Endothelial cell (in vitro differentiated cells): ENCODE measurements at regions not wholly inside any gene's neighbourhood (a gene's known extent, or its start where the extent isn't known, plus 50 kb on each side); places are given as distances from the start of the nearest gene placed in this dataset.
A peak's percentile ranks its signal among the peaks of the same experiment; 100 is the strongest.

Experiments used
- DNase-seq: peaks from one replicate; pipeline ENCODE4 v3.0.0; 2021; ENCODE audit warnings: low spot score
- H3K27ac Mint-ChIP-seq: one replicate; pipeline ENCODE4 v1.8.0; 2021; ENCODE audit warnings: mixed read lengths, inconsistent platforms; ENCODE audit not compliant: unreplicated experiment
- H3K27me3 Mint-ChIP-seq: one replicate; pipeline ENCODE4 v1.8.0; 2021; ENCODE audit warnings: mild to moderate bottlenecking, moderate library complexity, mixed read lengths, inconsistent platforms; ENCODE audit not compliant: unreplicated experiment
- H3K36me3 Mint-ChIP-seq: one replicate; pipeline ENCODE4 v1.8.0; 2021; ENCODE audit warnings: mild to moderate bottlenecking, low read depth, mixed read lengths, inconsistent platforms; ENCODE audit not compliant: unreplicated experiment
- H3K4me1 Mint-ChIP-seq: one replicate; pipeline ENCODE4 v1.8.0; 2021; ENCODE audit warnings: mild to moderate bottlenecking, mixed read lengths, inconsistent platforms; ENCODE audit not compliant: unreplicated experiment
- H3K4me3 Mint-ChIP-seq: one replicate; pipeline ENCODE4 v1.8.0; 2021; ENCODE audit warnings: mild to moderate bottlenecking, mixed read lengths, inconsistent platforms; ENCODE audit not compliant: unreplicated experiment
- H3K9me3 Mint-ChIP-seq: one replicate; pipeline ENCODE4 v1.8.0; 2021; ENCODE audit warnings: mixed read lengths, inconsistent platforms; ENCODE audit not compliant: unreplicated experiment
- TF ChIP-seq, protein P1 (sequence below): fragments of 200-600 bp; sonication (generic); IDR thresholded peaks from one replicate; pipeline ENCODE4 v1.5.0; 2021; ENCODE audit warnings: antibody characterized with exemption; ENCODE audit not compliant: unreplicated experiment

DNA sequence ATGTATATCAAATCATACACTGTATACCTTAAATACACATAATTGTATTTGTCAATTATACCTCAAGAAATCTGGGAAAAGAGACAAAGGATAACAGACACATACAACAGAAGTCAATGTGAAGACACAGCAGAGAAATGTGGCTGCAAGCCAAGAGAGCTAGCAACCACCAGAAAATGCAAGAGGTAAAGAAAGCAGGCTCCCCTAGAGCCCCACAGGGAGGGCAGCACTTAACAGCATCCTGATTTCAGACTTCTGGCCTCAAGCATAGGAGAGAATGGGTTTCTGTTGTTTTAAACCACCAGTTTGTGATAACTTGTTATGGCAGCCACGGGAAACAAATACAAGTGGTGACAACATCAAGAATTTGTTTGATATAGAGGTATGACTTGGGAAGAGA lies 1197.2 kb downstream of the SORCS1 start:
- Mint-ChIP-seq H3K27me3 (no peaks in the 10 kb centered on the region), H3K4me3 (no peak overlapping the region), H3K27ac (no peak overlapping the region), H3K36me3 (no peaks in the 10 kb centered on the region), H3K4me1 (peaks cover 15% of the 10 kb centered on the region), H3K9me3 (no peaks in the 10 kb centered on the region)
- no peak for DNase-seq
- TF ChIP-seq, protein P1, sequence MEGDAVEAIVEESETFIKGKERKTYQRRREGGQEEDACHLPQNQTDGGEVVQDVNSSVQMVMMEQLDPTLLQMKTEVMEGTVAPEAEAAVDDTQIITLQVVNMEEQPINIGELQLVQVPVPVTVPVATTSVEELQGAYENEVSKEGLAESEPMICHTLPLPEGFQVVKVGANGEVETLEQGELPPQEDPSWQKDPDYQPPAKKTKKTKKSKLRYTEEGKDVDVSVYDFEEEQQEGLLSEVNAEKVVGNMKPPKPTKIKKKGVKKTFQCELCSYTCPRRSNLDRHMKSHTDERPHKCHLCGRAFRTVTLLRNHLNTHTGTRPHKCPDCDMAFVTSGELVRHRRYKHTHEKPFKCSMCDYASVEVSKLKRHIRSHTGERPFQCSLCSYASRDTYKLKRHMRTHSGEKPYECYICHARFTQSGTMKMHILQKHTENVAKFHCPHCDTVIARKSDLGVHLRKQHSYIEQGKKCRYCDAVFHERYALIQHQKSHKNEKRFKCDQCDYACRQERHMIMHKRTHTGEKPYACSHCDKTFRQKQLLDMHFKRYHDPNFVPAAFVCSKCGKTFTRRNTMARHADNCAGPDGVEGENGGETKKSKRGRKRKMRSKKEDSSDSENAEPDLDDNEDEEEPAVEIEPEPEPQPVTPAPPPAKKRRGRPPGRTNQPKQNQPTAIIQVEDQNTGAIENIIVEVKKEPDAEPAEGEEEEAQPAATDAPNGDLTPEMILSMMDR, result no peak

DNA sequence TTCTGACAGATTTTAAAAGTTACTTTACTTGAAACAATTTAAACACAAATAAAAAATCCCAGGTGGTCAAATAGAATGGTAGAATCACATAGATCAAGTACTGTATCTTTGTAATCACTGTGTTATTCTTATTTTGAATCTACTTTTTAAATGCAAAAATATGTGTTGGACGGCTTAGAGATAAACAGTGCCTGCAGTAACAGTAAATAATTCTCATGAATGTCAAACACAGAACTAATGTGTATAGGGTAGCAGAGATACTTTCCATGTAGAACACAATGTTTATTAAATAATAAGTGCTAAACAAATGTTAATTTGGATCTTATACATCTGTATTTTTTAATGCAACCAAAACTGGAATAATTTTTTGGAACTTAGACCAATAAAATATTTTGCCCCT lies 1199.4 kb downstream of the SORCS1 start:
- Mint-ChIP-seq H3K9me3 (no peaks in the 10 kb centered on the region), H3K27ac (no peak overlapping the region), H3K4me1 (peaks cover 12% of the 10 kb centered on the region), H3K36me3 (no peaks in the 10 kb centered on the region), H3K27me3 (no peaks in the 10 kb centered on the region), H3K4me3 (no peak overlapping the region)
- DNase-seq, result no peak
- TF ChIP-seq, protein P1, result no peak

DNA sequence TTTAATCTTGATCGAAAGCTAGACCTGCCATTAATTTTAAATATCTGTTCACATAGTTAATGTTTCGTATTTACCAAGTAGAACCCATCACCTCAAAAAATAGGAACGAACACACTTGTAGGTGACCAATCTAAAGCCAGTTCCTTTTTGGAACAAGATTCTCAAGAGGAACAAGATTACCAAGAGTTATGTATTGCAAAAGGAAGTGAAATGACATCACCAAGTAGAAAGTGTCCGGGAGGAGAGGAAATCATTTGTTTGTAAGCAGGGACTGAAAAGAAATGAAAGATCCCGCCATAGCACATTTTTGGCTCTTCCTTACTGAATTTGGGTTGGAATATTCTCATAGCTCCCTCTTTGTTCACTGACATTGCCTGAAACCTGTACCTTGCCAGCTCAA lies 1200.5 kb downstream of the SORCS1 start:
- no peaks in the 10 kb centered on the region for H3K36me3 Mint-ChIP-seq
- H3K27me3 Mint-ChIP-seq, result no peaks in the 10 kb centered on the region
- TF ChIP-seq, protein P1, result no peak
- DNase-seq, result no peak
- no peaks in the 10 kb centered on the region for H3K9me3 Mint-ChIP-seq
- H3K4me1 Mint-ChIP-seq, result peaks cover 7% of the 10 kb centered on the region
- peak overlapping the region; percentile 87 for H3K27ac Mint-ChIP-seq
- no peak overlapping the region for H3K4me3 Mint-ChIP-seq

DNA sequence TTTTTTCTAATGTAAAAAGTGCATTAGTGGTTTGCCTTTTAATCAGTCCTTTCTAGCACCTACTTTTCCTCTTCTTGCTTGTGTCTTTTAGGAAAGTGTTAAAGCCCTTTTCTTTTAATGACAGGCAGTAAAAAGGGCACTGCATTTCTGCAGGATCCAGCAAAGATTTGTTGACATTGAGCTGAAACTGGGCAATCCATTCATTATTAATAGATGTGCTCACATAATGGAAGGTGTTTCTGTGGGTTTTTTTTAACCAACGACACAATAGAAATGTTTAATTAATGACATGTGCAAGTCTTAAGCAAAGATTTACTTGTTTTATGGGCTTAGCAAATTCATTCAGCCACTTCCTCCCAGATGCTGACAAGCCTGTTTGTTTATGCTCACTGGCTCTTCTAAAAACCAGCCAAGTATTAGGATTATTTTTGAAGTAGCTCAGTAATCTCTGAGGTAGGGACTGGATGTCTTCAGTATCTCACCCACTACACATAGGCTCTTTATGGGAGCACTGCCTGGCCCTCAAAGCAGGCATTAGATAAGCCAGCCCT lies 1201.1 kb downstream of the SORCS1 start:
- Mint-ChIP-seq H3K9me3 (no peaks in the 10 kb centered on the region), H3K27ac (no peak overlapping the region), H3K4me1 (peaks cover 7% of the 10 kb centered on the region), H3K27me3 (no peaks in the 10 kb centered on the region), H3K4me3 (no peak overlapping the region), H3K36me3 (no peaks in the 10 kb centered on the region)
- DNase-seq, result no peak
- TF ChIP-seq, protein P1, result no peak

DNA sequence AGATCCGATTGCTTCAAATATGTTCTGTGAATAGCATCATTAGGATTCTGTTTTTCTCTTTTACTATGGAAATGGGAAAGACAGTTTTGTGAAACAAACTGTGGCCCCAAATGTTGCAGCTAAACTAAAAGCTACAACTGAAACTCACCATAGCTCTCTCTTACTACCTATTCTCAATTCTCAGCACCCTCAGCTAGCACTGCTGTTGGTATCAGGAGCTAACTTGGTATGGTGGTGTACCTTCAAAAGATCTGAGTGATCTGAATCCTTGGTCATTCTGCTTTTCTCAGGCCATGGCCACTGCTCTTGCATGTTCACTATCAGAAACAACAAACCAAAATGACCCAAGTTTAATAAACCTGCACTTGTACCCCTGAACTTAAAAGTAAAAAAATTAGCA lies 1208.0 kb downstream of the SORCS1 start:
- Mint-ChIP-seq H3K27ac (no peak overlapping the region), H3K4me3 (no peak overlapping the region), H3K4me1 (peaks cover 3% of the 10 kb centered on the region), H3K9me3 (no peaks in the 10 kb centered on the region), H3K27me3 (no peaks in the 10 kb centered on the region), H3K36me3 (no peaks in the 10 kb centered on the region)
- no peak for DNase-seq
- TF ChIP-seq, protein P1, result no peak
